Ramos (cell line): ENCODE measurements at regions not wholly inside any gene's neighbourhood (a gene's known extent, or its start where the extent isn't known, plus 50 kb on each side); places are given as distances from the start of the nearest gene placed in this dataset.

Source experiments
- in situ Hi-C: fragments of 300-500 bp; cut with MboI; formaldehyde crosslinking; loops from one replicate; pipeline ENCODE4 v1.14.3; 2022; ENCODE audit warnings: low sequenced_read_pairs; ENCODE audit not compliant: unreplicated experiment

DNA sequence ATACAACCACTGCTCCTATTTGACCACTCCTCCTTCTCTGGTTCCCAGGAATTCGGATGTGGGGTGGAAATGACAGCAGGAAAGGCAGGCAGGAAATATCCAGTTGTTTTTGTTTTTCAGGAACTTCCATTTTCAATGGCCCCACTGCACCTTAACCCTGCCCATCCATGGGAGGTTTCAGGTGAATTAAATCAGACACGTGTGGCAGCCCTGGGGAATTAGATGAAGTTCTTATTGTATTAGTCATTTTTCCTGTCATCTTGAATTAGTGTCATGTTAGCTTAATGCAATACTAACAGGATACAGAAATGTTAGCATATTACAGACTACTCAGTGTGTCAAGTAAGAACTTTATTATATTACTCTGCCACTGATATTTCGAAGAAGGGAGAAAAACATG is 146.4 kb downstream of the CHD9NB start:
- in situ Hi-C loops = loop anchor here (25.0 kb wide), 1 partner anchor 719 kb away; no protein-coding TSS in a partner anchor

DNA sequence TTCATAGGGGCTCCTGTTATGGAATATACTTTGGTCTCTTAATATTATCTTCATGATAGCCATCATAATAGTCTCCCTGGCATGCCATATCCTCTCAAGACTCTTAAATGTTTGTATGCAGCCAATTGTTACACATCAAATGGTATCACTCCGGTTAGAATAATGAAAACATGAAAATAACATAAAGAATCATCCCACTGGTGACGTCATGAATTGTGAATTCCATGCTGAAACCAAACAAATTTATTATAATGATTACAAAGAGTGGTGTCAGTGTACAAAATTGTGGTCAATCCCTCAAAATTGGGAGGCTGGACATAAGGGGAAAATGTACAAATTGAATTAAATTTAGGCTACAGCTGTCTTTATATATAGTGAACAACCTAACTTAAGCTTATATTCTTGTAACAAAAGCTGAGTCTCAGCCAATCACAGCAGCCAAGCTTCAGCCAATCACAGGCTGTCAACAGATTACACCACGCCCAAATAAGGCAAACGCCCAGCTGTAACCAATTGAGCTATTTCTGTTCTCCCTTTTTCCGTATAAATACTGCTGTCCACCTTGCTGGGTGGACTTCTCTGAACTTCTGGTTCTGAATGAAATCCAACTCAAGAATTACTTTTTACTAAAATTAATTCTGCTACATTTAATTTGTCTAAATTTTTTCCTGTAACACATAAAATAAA is 156.1 kb downstream of the CHD9NB start:
- in situ Hi-C loops = no loop called here

DNA sequence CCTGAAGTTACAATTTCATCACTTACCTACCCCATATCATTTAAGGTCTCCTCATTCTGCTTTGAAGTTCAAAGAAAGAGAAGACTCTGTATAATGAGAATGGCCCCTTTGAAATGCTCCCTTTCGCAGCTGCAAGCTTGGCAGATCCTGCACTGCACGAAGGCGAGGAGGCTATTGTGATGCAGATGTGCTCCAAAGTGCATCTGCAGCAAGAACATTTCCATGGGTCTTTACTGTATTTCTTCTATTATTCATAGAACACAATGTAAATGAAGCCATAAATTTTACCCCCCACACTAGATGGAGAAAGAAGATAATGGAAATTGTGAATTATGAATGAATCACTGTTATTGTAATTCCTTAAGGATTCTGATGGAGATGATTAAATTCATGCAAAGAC is 178.7 kb downstream of the CHD9NB start:
- in situ Hi-C loops = no loop called here

DNA sequence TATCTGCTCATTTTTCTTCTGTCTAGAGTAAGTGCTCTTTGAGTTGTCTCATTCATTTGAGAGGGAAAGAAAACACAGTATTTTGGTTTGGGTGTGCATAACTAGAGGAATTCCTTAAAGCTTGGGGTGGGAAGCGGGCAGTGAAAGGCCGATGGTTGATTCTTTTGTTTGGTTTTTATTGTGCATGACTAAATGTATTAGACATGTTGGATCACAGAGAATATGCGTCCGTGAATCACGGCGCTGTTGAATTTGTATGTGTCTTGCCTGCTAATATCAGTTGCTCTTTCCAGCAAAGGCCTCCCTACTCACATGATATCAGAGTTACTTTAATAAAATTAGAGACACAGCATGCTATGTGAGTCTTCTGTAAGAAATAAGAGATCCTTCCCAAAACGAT is 180.0 kb downstream of the CHD9NB start:
- in situ Hi-C loops = no loop called here

DNA sequence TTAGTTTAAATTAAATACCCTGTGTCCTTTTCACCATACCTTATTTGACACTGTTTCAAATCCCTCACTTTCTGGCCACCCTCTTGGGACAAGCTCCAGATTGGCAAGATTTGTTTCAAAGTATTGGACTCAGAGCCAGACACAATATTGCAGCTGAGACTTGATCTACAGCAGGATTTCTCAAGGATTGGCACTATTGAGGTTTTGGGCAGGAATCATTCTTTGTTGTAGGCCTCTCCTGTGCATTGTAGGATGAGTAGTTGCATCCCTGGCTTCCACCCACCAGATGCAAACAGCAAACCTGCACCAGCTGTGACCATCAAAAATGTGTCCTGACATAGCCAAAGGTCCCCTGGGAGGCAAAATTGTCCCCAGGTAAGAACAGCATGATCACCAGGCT is 181.2 kb downstream of the CHD9NB start:
- in situ Hi-C loops = no loop called here

DNA sequence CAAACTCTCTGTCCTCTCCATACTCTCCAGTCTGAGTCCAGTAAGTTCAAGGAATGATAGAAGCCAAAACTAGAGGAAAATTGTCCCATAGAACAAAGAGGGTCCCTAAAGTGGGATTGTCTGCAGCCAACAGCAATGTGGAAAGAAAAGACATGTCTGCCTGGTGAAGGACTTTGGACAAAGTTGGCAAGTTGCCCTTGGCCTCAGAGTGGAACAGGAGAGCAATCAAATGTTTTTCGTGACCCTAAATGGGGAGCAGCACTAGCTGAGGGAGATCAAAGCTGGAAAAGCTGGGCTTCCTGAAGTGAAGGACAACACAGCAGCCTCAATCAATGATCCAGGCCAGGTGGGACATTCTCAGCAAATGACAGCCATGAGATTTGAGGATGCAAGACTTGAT is 183.5 kb downstream of the CHD9NB start:
- in situ Hi-C loops = no loop called here

DNA sequence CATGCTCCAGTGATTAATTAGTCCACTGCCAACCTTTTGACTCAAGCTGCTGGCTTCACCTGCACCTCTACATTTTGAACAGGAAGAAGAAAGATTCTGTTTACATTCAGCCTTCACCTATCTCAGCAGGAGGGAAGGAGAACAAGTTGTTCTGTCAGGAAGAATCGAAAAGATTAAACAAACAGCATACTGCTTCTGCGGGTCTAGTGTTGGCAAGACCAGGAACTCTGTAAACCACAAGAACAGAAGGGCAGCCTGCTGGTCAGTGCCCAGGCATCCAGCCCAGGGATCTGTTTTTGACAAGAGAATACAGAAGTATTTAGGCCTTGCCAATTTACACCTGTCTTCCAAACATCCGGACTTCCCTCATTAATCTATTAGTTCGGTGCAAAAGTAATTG is 189.7 kb downstream of the CHD9NB start:
- in situ Hi-C loops = no loop called here

DNA sequence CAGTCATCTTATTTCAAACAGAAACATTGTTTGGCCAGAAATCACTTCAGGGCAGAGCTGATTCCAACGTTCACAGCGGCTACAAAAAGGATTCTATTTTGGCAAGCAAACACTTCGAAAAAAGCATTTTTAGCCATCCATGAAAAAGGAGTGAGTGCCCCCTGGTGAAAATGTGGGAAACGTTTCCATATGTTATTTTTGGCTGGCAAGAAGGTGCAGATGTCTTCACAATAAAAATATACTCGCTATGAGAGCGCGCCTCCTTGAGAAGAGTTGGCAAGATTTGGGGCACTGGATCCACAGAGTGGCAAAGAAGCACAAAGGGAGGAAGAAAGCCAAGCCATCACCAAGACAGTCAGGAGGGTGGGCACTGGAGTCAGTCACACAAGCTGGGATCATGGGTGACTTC is 191.1 kb downstream of the CHD9NB start:
- in situ Hi-C loops = no loop called here

DNA sequence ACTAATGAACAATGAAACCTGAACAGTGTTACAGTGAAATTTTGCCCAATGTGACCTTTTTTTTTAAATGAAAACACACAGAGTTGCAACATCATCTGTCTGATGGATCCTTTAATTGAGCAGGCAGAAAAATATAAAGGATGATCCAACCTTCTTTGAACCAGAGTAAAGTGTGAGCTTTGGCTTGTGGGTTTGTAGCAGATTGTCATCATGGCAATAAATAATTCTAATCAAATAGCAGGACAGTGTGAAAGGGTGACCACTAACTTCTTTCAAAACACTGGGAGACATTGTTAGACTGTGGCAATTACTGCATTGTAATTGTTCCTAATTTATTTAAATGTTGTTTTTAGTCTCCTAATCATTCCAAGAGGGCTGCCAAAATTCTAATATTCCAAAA is 197.2 kb downstream of the CHD9NB start:
- in situ Hi-C loops = no loop called here

DNA sequence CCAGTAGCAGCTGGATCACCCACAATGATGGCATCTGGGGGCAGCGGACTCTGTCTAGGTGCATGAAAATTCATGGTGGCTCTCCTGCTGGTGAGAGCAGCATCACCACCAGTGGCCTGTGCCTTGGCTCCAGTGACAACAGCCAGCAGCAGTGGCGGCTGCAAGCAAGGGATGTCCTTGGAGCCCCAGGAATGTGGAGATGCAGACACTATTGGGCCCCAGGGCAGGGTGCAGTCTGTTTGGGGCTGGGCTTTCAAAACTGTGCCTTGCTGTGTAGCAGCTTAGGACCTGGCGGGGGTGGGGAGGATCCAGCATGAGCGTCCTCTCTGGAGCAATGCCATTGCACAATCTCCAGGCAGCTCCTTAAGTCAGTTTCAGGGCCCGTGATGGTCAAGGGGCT is 199.7 kb downstream of the CHD9NB start:
- in situ Hi-C loops = no loop called here

DNA sequence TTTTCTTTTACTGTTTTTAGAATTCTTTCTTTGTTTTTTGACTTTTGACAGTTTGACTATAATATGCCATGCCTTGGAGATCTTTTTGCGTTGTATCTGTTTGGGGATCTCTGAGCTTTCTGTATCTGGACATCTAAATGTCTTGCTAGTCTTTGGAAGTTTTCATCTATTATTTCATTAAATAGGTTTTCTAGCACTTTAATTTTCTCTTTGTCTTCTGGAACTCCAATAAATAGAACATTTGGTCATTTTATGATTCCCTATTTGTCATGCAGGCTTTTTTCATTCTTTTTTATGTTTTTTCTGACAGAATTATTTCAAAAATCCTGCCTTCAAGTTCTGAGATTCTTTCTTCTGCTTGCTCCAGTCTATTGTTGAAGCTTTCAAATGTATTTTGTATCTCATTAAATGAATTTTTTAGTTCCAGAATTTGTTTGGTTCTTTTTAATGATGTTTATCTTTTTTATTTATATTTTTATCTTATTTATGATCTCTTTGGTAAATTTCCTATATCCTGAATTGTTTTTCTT is 201.4 kb downstream of the CHD9NB start:
- in situ Hi-C loops = no loop called here

DNA sequence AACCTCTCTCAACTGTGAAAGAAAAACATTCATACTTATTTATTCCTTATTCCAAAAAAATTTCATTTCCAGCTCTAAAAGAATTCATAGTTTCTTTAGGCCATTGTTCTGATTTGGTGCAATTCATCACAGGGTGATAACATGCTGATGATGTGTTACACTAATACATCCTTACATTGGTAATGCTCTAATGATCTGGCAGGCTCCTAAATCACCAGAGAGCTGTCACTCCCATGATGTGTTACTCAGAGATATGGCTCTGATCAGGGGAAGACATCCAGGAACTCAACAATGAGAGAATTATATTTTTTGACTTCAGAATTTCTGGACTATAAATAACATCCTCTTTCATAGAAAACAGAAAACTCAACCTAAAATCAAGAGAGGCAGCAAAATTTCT is 209.3 kb downstream of the CHD9NB start:
- in situ Hi-C loops = no loop called here

DNA sequence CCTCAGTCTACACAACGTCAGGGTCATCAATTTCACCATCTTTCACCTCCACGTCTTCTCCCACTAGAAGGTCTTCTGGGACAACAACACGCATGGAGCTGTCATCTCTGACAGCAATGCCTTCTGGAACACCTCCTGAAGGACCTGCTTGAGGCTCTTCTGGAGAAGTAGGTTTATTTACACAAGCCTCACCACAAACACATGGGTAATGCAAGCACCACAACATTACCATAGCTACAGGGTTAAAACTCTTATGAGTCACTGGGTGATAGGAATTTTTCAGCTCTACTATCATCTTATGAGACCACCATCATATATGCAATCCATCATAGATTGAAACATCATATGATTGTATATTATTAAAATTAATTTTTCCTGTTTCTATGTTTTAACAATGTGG is 215.4 kb downstream of the CHD9NB start:
- in situ Hi-C loops = no loop called here

DNA sequence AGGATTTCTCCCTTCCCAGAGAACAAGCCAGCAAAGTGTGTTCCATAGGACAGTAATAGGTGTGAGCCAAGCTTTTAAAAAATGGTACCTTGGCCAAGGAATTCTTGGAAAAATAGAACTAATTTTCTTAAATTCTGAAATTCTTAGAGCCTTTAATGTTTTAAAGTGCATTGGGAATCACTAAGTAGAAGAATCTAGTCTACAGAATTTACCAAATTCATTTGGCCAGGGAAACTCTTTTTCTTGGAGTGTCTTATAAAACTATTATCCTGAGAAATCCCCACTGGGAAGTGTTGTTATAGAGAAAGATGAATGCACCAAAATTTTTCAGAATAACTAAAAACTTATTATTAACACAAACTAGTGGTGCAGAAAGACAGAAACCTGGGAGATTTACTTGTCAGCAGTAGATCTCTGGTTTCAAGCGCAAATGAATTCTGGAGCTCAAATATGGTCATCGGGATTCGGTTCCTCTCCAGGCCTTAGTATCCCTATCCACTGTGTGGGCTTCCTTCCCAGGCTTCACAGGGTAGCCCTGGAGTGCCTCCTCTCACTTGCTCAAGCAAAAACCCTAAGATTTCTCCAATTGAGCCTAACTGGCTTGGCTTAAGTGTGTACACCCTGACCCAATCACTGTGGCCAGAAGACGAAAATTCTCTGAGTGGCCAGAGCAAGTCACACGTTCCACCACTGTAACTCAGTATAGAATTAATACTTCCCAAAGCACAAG is 217.8 kb downstream of the CHD9NB start:
- in situ Hi-C loops = no loop called here

DNA sequence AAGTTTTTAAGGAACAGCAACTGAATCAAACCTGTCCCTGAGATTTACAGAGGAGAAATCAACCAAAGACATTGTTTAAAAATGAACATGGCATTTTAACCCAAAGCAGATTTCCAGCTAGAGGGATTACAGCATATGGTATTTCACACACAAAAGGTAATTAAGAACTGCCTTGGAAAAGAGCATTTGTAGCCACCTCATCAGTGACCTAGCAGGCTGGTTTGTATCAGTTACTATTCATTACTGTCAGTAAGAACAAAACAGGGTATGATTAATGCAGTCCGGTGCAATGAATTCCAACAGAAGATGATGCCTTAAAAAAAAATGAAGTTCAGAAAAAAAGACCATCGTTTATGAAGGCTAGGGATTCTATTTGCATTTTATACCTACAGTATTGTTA is 219.9 kb downstream of the CHD9NB start:
- in situ Hi-C loops = no loop called here

DNA sequence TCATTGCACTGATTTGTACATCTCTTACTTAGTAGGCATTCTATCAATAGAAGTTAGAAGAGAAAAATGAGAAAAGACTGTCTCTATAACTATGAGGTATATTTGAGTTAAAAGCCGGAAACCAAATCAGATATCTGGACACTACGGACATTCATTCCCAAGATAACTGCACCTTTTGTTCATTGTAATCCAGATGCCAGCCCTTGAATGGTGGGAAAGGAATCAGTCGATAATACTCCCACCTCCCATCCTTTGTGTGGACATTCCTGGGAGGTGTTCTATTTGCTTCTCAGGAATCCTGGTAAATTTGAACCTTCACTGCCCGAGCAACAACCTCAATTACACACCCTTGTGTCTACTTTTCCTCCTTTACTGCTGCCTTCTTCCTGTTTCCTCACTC is 225.2 kb downstream of the CHD9NB start:
- in situ Hi-C loops = no loop called here

DNA sequence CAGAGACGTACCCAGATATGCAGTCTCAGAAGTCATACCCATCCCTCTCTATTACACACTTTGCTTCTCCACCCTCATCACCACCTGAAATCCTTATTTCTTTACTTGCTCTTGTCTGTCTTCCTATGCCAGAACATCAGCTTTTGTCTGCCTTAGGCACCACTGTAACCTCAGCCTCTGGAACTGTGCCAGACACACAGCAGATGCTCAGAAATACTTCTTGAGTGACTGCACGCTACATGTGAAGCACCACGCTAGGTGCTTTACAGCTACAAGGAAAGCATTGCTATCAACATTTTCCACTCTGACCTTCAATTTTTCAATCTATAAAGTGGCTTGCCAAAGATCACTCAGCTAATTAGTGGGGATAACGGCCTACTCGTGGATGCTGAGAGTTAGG is 226.8 kb downstream of the CHD9NB start:
- in situ Hi-C loops = no loop called here

DNA sequence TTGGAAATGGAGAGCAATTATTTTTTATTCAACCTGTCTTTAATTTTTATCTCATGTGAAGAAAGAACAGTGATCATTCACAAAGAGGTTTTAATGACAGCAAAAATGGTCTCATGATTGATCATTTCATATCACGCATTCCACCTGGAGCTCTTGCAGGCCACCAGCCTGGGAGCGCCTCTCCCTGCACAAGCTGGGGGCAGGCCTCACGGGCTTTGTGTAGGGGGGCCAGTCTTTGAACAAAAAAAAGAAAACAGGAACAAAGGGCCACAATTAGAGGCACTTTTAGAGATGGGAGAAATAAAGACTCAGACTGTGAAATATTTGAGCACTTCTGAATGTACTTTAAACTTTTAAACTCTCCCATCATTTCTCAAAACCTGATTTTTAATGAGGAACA is 232.9 kb downstream of the CHD9NB start:
- in situ Hi-C loops = no loop called here

DNA sequence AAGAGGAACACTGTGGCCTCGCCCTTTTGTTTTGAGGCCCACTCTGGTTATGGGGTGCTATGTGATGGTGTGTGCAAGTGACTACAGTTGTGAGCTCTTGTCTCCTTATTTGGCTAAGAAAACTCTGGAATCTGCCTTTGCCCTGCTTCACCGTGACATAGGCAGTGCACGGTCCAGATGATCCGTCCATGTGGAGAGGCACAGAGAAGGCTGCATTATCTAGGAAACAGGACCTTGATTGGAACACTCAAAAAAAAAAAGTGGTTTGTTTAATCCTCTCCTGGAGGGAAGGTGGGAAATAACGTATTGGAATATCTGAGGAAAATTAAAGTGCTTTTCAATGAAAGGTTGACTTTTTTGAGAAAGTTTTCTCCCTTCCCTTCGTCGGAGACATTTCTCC is 233.3 kb downstream of the CHD9NB start:
- in situ Hi-C loops = no loop called here

DNA sequence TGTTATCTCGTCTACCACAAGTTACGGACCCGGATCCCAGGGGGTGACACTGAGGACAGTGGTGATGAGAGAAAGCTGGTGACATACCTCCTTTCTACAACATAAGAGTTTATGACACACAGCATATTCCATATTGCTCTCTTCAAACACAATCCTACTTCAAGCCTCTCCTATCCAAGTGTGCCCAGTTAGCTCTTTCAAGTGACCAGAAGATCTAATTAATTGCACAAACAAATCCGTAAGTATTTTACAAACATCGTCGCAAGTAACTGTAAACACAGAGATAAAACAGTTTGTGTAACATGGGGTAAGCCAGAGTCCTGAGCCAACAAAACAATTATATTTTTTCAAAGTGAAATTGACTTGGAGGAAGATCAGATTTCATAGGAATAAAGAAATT is 235.0 kb downstream of the CHD9NB start:
- in situ Hi-C loops = no loop called here

DNA sequence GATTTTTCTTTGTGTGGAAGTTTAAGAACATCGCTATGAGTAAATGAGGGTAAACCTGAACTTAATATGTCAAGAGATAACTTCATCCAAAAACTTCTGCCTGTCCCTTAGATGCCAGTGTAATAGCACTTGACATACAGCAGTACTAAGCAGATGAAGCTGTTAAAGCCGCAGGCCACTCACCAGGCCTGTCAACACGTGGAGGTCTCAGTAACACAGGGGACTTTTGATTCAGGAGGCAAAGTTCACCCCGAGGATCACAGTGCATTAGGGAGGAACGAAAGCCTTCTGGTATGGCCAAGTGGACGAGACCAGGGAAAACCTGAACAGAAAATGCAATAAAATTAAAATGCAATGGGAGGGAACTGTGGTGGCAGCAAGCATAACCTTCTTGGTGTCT is 235.7 kb downstream of the CHD9NB start:
- in situ Hi-C loops = no loop called here
